ENCODE measurements at regions not wholly inside any gene's neighbourhood (a gene's known extent, or its start where the extent isn't known, plus 50 kb on each side); places are given as distances from the start of the nearest gene placed in this dataset.

DNA sequence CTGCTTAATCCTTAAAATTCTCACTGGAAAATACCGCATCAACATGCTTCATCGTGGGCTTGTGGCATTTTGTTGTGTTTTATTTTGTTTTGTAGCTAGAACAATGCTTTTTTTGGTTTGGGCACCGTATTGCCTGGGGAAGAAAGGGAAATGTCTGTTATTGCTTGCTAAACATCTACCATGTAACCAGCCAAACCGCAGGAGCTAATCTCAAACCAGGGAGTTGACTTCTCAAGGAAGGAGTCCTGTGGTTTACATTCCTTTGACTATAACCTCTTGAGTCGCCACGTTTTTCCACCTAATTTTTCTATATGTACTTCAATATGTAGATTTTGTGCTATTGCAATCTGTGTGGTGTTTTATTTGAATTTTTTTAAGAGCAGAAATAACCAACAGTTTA, 593.5 kb upstream of the SOX9 start:
- H3K9me3 Mint-ChIP-seq = peaks cover 0 to 32% (median 2%) of the 10 kb centered on the region in 5 donors
- CTCF ChIA-PET = no interaction called here

GRCh38 chr17:71528210-71528609, 592.6 kb upstream of the SOX9 start:
- no peak overlapping the region for H3K4me3 Mint-ChIP-seq
- H3K36me3 Mint-ChIP-seq = no peaks in the 10 kb centered on the region
- Histone ChIP-seq H3K4me3 (ENCODE audit: low read length) (no peak overlapping the region), H3K27me3 (ENCODE audit: insufficient read depth, low read length, poor library complexity, severe bottlenecking) (no peaks in the 10 kb centered on the region), H3K36me3 (ENCODE audit: insufficient read depth, low read length) (no peaks in the 10 kb centered on the region), H3K4me1 (ENCODE audit: insufficient read depth, low read length) (no peaks in the 10 kb centered on the region), H3K27ac (ENCODE audit: low read depth, low read length) (no peak overlapping the region), H3K9me3 (ENCODE audit: low read length) (no peaks in the 10 kb centered on the region)
- DNase-seq = no peak
- no peaks in the 10 kb centered on the region for H3K4me1 Mint-ChIP-seq
- H3K27ac Mint-ChIP-seq = no peak overlapping the region
- peaks cover 0 to 37% (median 2%) of the 10 kb centered on the region in 5 donors for H3K9me3 Mint-ChIP-seq
- CTCF ChIA-PET = no interaction called here
- H3K27me3 Mint-ChIP-seq = peaks cover 0 to 2% of the 10 kb centered on the region in 2 donors
- POLR2A ChIA-PET = no interaction called here

More for the DNA sequence above, 593.5 kb upstream of the SOX9 start:
- Mint-ChIP-seq H3K4me3 (no peak overlapping the region), H3K36me3 (no peaks in the 10 kb centered on the region), H3K4me1 (no peaks in the 10 kb centered on the region), H3K27ac (no peak overlapping the region), H3K27me3 (peaks cover 0 to 2% of the 10 kb centered on the region in 2 donors)
- no peaks in the 10 kb centered on the region for H3K9me3 ChIP-seq (ENCODE audit: low read length)
- H3K4me1 ChIP-seq (ENCODE audit: insufficient read depth, low read length) = no peaks in the 10 kb centered on the region
- no peaks in the 10 kb centered on the region for H3K27me3 ChIP-seq (ENCODE audit: insufficient read depth, low read length, poor library complexity, severe bottlenecking)
- H3K4me3 ChIP-seq (ENCODE audit: low read length) = no peak overlapping the region
- POLR2A ChIA-PET = no interaction called here
- DNase-seq = no peak
- H3K36me3 ChIP-seq (ENCODE audit: insufficient read depth, low read length) = no peaks in the 10 kb centered on the region
- H3K27ac ChIP-seq (ENCODE audit: low read depth, low read length) = no peak overlapping the region

DNA sequence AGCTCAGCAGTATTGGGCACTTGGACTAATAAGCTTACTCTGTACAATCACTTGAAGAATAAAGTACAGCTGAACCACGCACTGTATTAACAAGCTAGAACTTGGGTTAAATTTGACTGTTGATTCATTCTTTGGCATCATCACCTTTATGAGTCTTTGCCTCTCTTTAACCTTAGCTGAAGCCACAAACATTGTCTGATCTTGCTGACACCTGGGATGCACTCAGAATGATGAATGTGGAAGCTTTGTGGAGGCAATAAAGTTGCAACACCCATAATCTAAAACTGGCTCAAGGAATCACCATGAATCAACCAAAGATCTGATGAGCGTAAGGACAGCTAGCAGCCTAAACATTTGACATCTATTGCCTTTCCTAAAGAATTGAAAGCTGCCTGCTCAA, 590.6 kb upstream of the SOX9 start:
- Histone ChIP-seq H3K9me3 (ENCODE audit: low read length) (no peaks in the 10 kb centered on the region), H3K36me3 (ENCODE audit: insufficient read depth, low read length) (no peaks in the 10 kb centered on the region), H3K4me3 (ENCODE audit: low read length) (no peak overlapping the region), H3K4me1 (ENCODE audit: insufficient read depth, low read length) (no peaks in the 10 kb centered on the region), H3K27ac (ENCODE audit: low read depth, low read length) (no peak overlapping the region), H3K27me3 (ENCODE audit: insufficient read depth, low read length, poor library complexity, severe bottlenecking) (no peaks in the 10 kb centered on the region)
- Mint-ChIP-seq H3K27me3 (no peaks in the 10 kb centered on the region), H3K27ac (no peak overlapping the region), H3K9me3 (peaks cover 0 to 37% (median 0%) of the 10 kb centered on the region in 5 donors), H3K4me1 (no peaks in the 10 kb centered on the region), H3K36me3 (no peaks in the 10 kb centered on the region), H3K4me3 (no peak overlapping the region)
- POLR2A ChIA-PET = no interaction called here
- no peak for DNase-seq
- CTCF ChIA-PET = no interaction called here

DNA sequence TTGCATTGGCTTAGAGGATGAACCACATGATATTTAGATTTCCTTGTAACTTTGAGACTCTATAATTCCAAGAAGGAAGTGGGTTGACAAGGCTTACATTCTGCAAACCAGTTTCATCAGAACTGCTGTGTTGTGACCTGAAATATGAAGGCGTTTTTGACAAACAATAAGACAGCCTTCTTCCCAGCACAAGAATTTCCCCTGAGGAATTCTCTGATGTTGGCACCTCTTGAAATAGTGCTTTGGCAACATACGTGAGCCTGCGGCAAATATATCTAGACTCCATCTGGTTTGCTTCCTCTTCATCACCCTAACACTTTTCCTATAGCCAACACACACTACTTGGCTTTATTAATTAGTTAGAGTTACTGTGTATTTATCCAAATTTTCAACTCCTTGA, 585.5 kb upstream of the SOX9 start:
- Histone ChIP-seq H3K27me3 (ENCODE audit: insufficient read depth, low read length, poor library complexity, severe bottlenecking) (no peaks in the 10 kb centered on the region), H3K36me3 (ENCODE audit: insufficient read depth, low read length) (no peaks in the 10 kb centered on the region), H3K9me3 (ENCODE audit: low read length) (no peaks in the 10 kb centered on the region), H3K4me3 (ENCODE audit: low read length) (no peak overlapping the region), H3K27ac (ENCODE audit: low read depth, low read length) (no peak overlapping the region), H3K4me1 (ENCODE audit: insufficient read depth, low read length) (no peaks in the 10 kb centered on the region)
- H3K27ac Mint-ChIP-seq = no peak overlapping the region
- H3K4me3 Mint-ChIP-seq = no peak overlapping the region
- H3K4me1 Mint-ChIP-seq = no peaks in the 10 kb centered on the region
- H3K27me3 Mint-ChIP-seq = no peaks in the 10 kb centered on the region
- H3K36me3 Mint-ChIP-seq = no peaks in the 10 kb centered on the region
- POLR2A ChIA-PET = no interaction called here
- no peak for DNase-seq
- H3K9me3 Mint-ChIP-seq = peaks cover 0 to 23% (median 0%) of the 10 kb centered on the region in 5 donors
- CTCF ChIA-PET = no interaction called here

DNA sequence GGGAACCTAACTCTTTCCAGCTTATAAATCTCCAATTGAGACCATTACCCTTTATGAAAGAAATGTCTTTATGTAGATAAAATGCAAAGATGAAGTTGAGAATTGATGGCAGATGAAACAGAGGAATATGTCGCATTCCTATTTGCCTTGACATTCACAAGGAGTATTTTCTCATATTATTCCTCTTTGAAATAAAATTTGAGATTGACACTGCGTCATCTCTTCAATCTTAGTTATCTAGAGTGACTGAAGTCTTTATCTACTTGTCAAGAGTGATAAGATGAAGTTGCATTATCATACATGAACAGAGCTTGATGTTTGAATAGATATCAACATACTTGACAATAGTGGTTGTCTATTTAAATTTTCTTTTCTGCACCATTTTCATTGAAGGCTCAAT, 574.4 kb upstream of the SOX9 start:
- Histone ChIP-seq H3K4me3 (ENCODE audit: low read length) (no peak overlapping the region), H3K4me1 (ENCODE audit: insufficient read depth, low read length) (no peaks in the 10 kb centered on the region), H3K27ac (ENCODE audit: low read depth, low read length) (no peak overlapping the region), H3K9me3 (ENCODE audit: low read length) (no peaks in the 10 kb centered on the region), H3K27me3 (ENCODE audit: insufficient read depth, low read length, poor library complexity, severe bottlenecking) (no peaks in the 10 kb centered on the region), H3K36me3 (ENCODE audit: insufficient read depth, low read length) (no peaks in the 10 kb centered on the region)
- POLR2A ChIA-PET = no interaction called here
- H3K36me3 Mint-ChIP-seq = no peaks in the 10 kb centered on the region
- H3K27ac Mint-ChIP-seq = no peak overlapping the region
- H3K4me3 Mint-ChIP-seq = no peak overlapping the region
- no peaks in the 10 kb centered on the region for H3K27me3 Mint-ChIP-seq
- H3K9me3 Mint-ChIP-seq = peaks cover 0 to 7% (median 2%) of the 10 kb centered on the region in 5 donors
- DNase-seq = no peak
- no peaks in the 10 kb centered on the region for H3K4me1 Mint-ChIP-seq
- CTCF ChIA-PET = no interaction called here

DNA sequence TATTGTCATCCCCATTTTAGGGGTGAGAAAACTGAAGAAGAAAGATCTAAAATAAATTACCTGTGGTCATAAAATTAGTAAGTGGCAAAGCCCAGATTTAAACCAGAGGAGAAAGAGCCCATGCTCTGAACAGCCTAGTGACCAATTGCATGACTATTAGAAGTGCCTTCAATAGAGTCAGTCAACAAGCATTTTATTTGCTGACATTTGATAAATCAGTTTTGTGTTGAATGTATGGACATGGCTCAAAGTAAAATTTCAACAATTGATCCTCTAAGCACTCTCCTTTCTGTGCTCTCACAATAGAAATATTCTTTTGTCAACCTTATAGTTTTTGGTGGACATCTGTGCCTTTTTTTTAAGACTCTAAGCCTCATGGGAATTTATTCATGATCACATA, 572.9 kb upstream of the SOX9 start:
- H3K4me3 Mint-ChIP-seq = no peak overlapping the region
- no peaks in the 10 kb centered on the region for H3K27me3 Mint-ChIP-seq
- H3K4me1 ChIP-seq (ENCODE audit: insufficient read depth, low read length) = no peaks in the 10 kb centered on the region
- H3K4me3 ChIP-seq (ENCODE audit: low read length) = no peak overlapping the region
- no peaks in the 10 kb centered on the region for H3K36me3 Mint-ChIP-seq
- DNase-seq = no peak
- H3K9me3 Mint-ChIP-seq = peaks cover 0 to 4% (median 2%) of the 10 kb centered on the region in 5 donors
- no peaks in the 10 kb centered on the region for H3K36me3 ChIP-seq (ENCODE audit: insufficient read depth, low read length)
- ChIA-PET POLR2A (no interaction called here), CTCF (no interaction called here)
- H3K27ac Mint-ChIP-seq = no peak overlapping the region
- H3K27me3 ChIP-seq (ENCODE audit: insufficient read depth, low read length, poor library complexity, severe bottlenecking) = no peaks in the 10 kb centered on the region
- no peak overlapping the region for H3K27ac ChIP-seq (ENCODE audit: low read depth, low read length)
- H3K9me3 ChIP-seq (ENCODE audit: low read length) = no peaks in the 10 kb centered on the region
- no peaks in the 10 kb centered on the region for H3K4me1 Mint-ChIP-seq

DNA sequence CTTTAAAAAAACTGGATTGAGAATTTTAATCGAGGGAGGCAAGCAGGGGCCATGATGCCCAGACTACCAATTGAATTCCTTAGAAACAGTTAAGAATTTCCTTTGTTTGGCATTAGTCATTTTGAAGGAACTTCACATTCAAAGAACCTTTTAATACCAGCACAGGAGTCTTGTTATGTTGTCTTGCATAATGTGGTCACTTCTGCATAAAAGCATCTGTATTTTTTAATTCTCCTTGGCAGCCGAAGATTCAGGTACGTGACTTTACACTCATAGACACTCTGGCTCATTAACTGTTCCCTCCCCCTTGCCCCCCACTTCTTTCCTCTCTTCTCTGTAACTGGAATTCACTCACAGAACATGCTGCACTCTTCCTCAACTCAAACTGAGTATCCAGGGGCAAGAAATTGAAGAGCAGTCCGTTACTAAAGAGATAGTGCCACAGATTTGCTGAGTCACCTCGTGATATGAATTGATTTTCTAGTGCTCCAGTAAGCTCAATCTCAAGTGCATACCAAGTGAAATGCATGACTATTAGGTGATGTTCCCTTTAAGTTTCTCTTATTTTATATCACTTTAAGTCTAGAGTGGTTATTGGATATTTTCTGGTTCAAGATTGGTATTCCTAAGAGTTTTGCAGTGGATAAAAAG, 572.2 kb upstream of the SOX9 start:
- H3K9me3 ChIP-seq (ENCODE audit: low read length) = no peaks in the 10 kb centered on the region
- no peaks in the 10 kb centered on the region for H3K27me3 ChIP-seq (ENCODE audit: insufficient read depth, low read length, poor library complexity, severe bottlenecking)
- ChIA-PET POLR2A (no interaction called here), CTCF (no interaction called here)
- Mint-ChIP-seq H3K4me3 (no peak overlapping the region), H3K4me1 (no peaks in the 10 kb centered on the region), H3K27me3 (no peaks in the 10 kb centered on the region), H3K27ac (no peak overlapping the region), H3K36me3 (no peaks in the 10 kb centered on the region), H3K9me3 (peaks cover 0 to 4% (median 2%) of the 10 kb centered on the region in 5 donors)
- no peaks in the 10 kb centered on the region for H3K36me3 ChIP-seq (ENCODE audit: insufficient read depth, low read length)
- H3K27ac ChIP-seq (ENCODE audit: low read depth, low read length) = no peak overlapping the region
- no peak overlapping the region for H3K4me3 ChIP-seq (ENCODE audit: low read length)
- no peak for DNase-seq
- H3K4me1 ChIP-seq (ENCODE audit: insufficient read depth, low read length) = no peaks in the 10 kb centered on the region

GRCh38 chr17:71550675-71551074, 570.1 kb upstream of the SOX9 start:
- DNase-seq = no peak
- CTCF ChIA-PET = no interaction called here

GRCh38 chr17:71553381-71553780, 567.4 kb upstream of the SOX9 start:
- H3K27me3 Mint-ChIP-seq = no peaks in the 10 kb centered on the region
- H3K9me3 Mint-ChIP-seq = peaks cover 0 to 11% (median 6%) of the 10 kb centered on the region in 5 donors
- Histone ChIP-seq H3K4me3 (ENCODE audit: low read length) (no peak overlapping the region), H3K27ac (ENCODE audit: low read depth, low read length) (no peak overlapping the region), H3K4me1 (ENCODE audit: insufficient read depth, low read length) (no peaks in the 10 kb centered on the region), H3K27me3 (ENCODE audit: insufficient read depth, low read length, poor library complexity, severe bottlenecking) (no peaks in the 10 kb centered on the region), H3K36me3 (ENCODE audit: insufficient read depth, low read length) (no peaks in the 10 kb centered on the region), H3K9me3 (ENCODE audit: low read length) (no peaks in the 10 kb centered on the region)
- no peak overlapping the region for H3K4me3 Mint-ChIP-seq
- ChIA-PET CTCF (no interaction called here), POLR2A (no interaction called here)
- H3K36me3 Mint-ChIP-seq = no peaks in the 10 kb centered on the region
- no peaks in the 10 kb centered on the region for H3K4me1 Mint-ChIP-seq
- no peak for DNase-seq
- H3K27ac Mint-ChIP-seq = no peak overlapping the region

More at GRCh38 chr17:71550675-71551074, 570.1 kb upstream of the SOX9 start:
- H3K4me1 ChIP-seq (ENCODE audit: insufficient read depth, low read length) = no peaks in the 10 kb centered on the region
- no peaks in the 10 kb centered on the region for H3K4me1 Mint-ChIP-seq
- H3K27me3 Mint-ChIP-seq = no peaks in the 10 kb centered on the region
- H3K27ac ChIP-seq (ENCODE audit: low read depth, low read length) = no peak overlapping the region
- H3K9me3 ChIP-seq (ENCODE audit: low read length) = no peaks in the 10 kb centered on the region
- H3K27ac Mint-ChIP-seq = no peak overlapping the region
- no peaks in the 10 kb centered on the region for H3K36me3 ChIP-seq (ENCODE audit: insufficient read depth, low read length)
- no peak overlapping the region for H3K4me3 Mint-ChIP-seq
- no peaks in the 10 kb centered on the region for H3K36me3 Mint-ChIP-seq
- POLR2A ChIA-PET = no interaction called here
- peaks cover 0 to 6% (median 0%) of the 10 kb centered on the region in 5 donors for H3K9me3 Mint-ChIP-seq
- no peak overlapping the region for H3K4me3 ChIP-seq (ENCODE audit: low read length)
- H3K27me3 ChIP-seq (ENCODE audit: insufficient read depth, low read length, poor library complexity, severe bottlenecking) = no peaks in the 10 kb centered on the region

Measured in CD8-positive, alpha-beta memory T cell (primary cell).